A549 (cell line): ENCODE measurements at regions not wholly inside any gene's neighbourhood (a gene's known extent, or its start where the extent isn't known, plus 50 kb on each side); places are given as distances from the start of the nearest gene placed in this dataset.
A peak's percentile ranks its signal among the peaks of the same experiment; 100 is the strongest.

Experiments
- ATAC-seq, 2 experiments: fragments of 200-7000 bp in 1 of 2; fragments of >200 bp in 1 of 2; cut with Nextera tagmentation in 1 of 2; cut with Tn5 transposase in 1 of 2; 3 replicates each; pipeline versions ENCODE4 v1.8.0 to v1.9.1; 2018 to 2020; ENCODE audit warnings: mild to moderate bottlenecking in 1 of 2, moderate library complexity in 1 of 2
- CTCF ChIA-PET: fragments of 300-600 bp; sonication (Branson Sonifier 250); formaldehyde crosslinking; extraction: SDS; loops from one replicate; lab custom pipeline; 2021; ENCODE audit warnings: antibody characterized with exemption, inconsistent platforms; lab: Yijun Ruan, JAX
- POLR2A ChIA-PET: fragments of 350-600 bp; formaldehyde crosslinking; extraction: SDS; loops from one replicate; lab custom pipeline; 2021; ENCODE audit warnings: antibody characterized with exemption, inconsistent platforms; lab: Yijun Ruan, JAX
- DNase-seq, 2 experiments: peaks; one replicate each; pipeline versions ENCODE4 v3.0.0 to v3.0.0-alpha.2; 2011 to 2016; ENCODE audit warnings: low read depth in 1 of 2, low spot score in 1 of 2
- FAIRE-seq: peaks from 2 replicates; lab custom pipeline; 2011; peaks lifted over from hg19 to GRCh38; lab: Jason Lieb, UNC
- H3K27ac ChIP-seq, 2 experiments: fragments of >200 bp; sonication (Bioruptor Twin); formaldehyde crosslinking; 3 replicates each; pipeline ENCODE4 v1.5.1; 2016 to 2017
- H3K4me1 ChIP-seq: fragments of >200 bp; sonication (Bioruptor Twin); formaldehyde crosslinking; 3 replicates; pipeline ENCODE4 v1.6.1; 2016
- H3K4me2 ChIP-seq: fragments of >200 bp; sonication (Bioruptor Twin); formaldehyde crosslinking; 3 replicates; pipeline ENCODE4 v1.6.1; 2016
- H3K4me3 ChIP-seq: fragments of >200 bp; sonication (Bioruptor Twin); formaldehyde crosslinking; 3 replicates; pipeline ENCODE4 v1.5.1; 2016
- H3K9me3 ChIP-seq: fragments of >200 bp; sonication (Bioruptor Twin); formaldehyde crosslinking; 3 replicates; pipeline ENCODE4 v1.6.1; 2016
- CBX8 ChIP-seq: fragments of 200-600 bp; sonication (generic); IDR thresholded peaks from 2 replicates; pipeline ENCODE4 v1.6.1; 2016
- CHD2 ChIP-seq: fragments of 150-350 bp; IDR thresholded peaks from 2 replicates; pipeline ENCODE4 v1.6.1; 2014; ENCODE audit warnings: low read length; ENCODE audit not compliant: partially characterized antibody
- CHD4 ChIP-seq: fragments of 200-600 bp; sonication (generic); IDR thresholded peaks from 2 replicates; pipeline ENCODE4 v1.6.1; 2016; ENCODE audit warnings: antibody characterized with exemption, mild to moderate bottlenecking, borderline replicate concordance
- E2F6 ChIP-seq: IDR thresholded peaks from 2 replicates; pipeline ENCODE4 v1.6.1; 2012; ENCODE audit warnings: low read depth, borderline replicate concordance
- EHMT2 ChIP-seq: fragments of 200-600 bp; sonication (generic); IDR thresholded peaks from 2 replicates; pipeline ENCODE4 v1.6.1; 2016; ENCODE audit warnings: antibody characterized with exemption, low read depth, mild to moderate bottlenecking, moderate library complexity
- GATA3 ChIP-seq: IDR thresholded peaks from 2 replicates; pipeline ENCODE4 v1.6.1; 2012; ENCODE audit warnings: borderline replicate concordance
- HEYL ChIP-seq: fragments of 250-450 bp; sonication (Bioruptor Pico); IDR thresholded peaks from 2 replicates; pipeline ENCODE4 v1.8.0; 2021; ENCODE audit warnings: mild to moderate bottlenecking, moderate library complexity
- HOXB13 ChIP-seq: fragments of 250-450 bp; sonication (Bioruptor Pico); IDR thresholded peaks from 2 replicates; pipeline ENCODE4 v1.5.0; 2020; ENCODE audit warnings: low read depth, mild to moderate bottlenecking, moderate library complexity
- NR3C1 ChIP-seq: fragments of >200 bp; sonication (Bioruptor Twin); formaldehyde crosslinking; IDR thresholded peaks from 3 replicates; pipeline ENCODE4 v1.6.1; 2017
- PHF8 ChIP-seq: fragments of 200-600 bp; sonication (generic); IDR thresholded peaks from 2 replicates; pipeline ENCODE4 v1.6.1; 2016; ENCODE audit warnings: low read depth, mild to moderate bottlenecking, antibody characterized with exemption, moderate library complexity, borderline replicate concordance
- POLR2A ChIP-seq: IDR thresholded peaks from 2 replicates; pipeline ENCODE4 v1.6.1; 2012; ENCODE audit warnings: mild to moderate bottlenecking, low read length
- POLR2AphosphoS2 ChIP-seq: conservative IDR thresholded peaks from 2 replicates; pipeline ENCODE4 v1.6.1; 2012; ENCODE audit warnings: low read length, improper control_type of control experiment, inconsistent platforms
- RAD21 ChIP-seq, 2 experiments: fragments of >200 bp in 1 of 2; sonication (Bioruptor Twin) in 1 of 2; formaldehyde crosslinking in 1 of 2; IDR thresholded peaks in 1 of 2; conservative IDR thresholded peaks in 1 of 2; 2 replicates in 1 of 2; 3 replicates in 1 of 2; pipeline ENCODE4 v1.6.1; 2012 to 2018; ENCODE audit warnings: inconsistent platforms in 1 of 2
- RARB ChIP-seq: fragments of 250-450 bp; sonication (Bioruptor Pico); IDR thresholded peaks from 2 replicates; pipeline ENCODE4 v1.8.0; 2021; ENCODE audit warnings: mild to moderate bottlenecking, moderate library complexity
- SMC3 ChIP-seq: fragments of >200 bp; sonication (Bioruptor Twin); formaldehyde crosslinking; IDR thresholded peaks from 3 replicates; pipeline ENCODE4 v1.6.1; 2018; ENCODE audit warnings: inconsistent platforms
- TP53 ChIP-seq: fragments of 250-450 bp; sonication (Bioruptor Pico); IDR thresholded peaks from 2 replicates; pipeline ENCODE4 v1.5.0; 2021; ENCODE audit warnings: mild to moderate bottlenecking, moderate library complexity
- USF2 ChIP-seq: fragments of 450-650 bp; IDR thresholded peaks from 2 replicates; pipeline ENCODE4 v1.6.1; 2014; ENCODE audit warnings: antibody characterized with exemption
- ZNF302 ChIP-seq: fragments of 250-450 bp; sonication (Bioruptor Pico); IDR thresholded peaks from 2 replicates; pipeline ENCODE4 v1.9.0; 2021; ENCODE audit warnings: inconsistent platforms, mild to moderate bottlenecking, moderate library complexity
- WGBS: methylation state at CpG from one replicate; pipeline ENCODE4 v1.1.6; 2017; ENCODE audit errors: missing lambda C conversion rate; 5-methylcytosine and 5-hydroxymethylcytosine counted together
- TF ChIP-seq, protein P1 (sequence below): fragments of >200 bp; sonication (Bioruptor Twin); formaldehyde crosslinking; IDR thresholded peaks from 3 replicates; pipeline ENCODE4 v1.5.1; 2016
- TF ChIP-seq, protein P2 (sequence below): fragments of 250-450 bp; sonication (Bioruptor Pico); IDR thresholded peaks from 2 replicates; pipeline ENCODE4 v1.5.0; 2020; ENCODE audit warnings: low read depth, mild to moderate bottlenecking, moderate library complexity

- 0% methylated on average over 1 of the region's 1 CpG for WGBS
- POLR2A ChIA-PET: no interaction called here
- no peak overlapping the region for H3K4me3 ChIP-seq
- FAIRE-seq (no peak), DNase-seq (no peak), ATAC-seq (no peak)
- H3K4me1 ChIP-seq: no peaks in the 10 kb centered on the region
- no peak overlapping the region for H3K27ac ChIP-seq
- H3K9me3 ChIP-seq: no peaks in the 10 kb centered on the region
- no peak overlapping the region for H3K4me2 ChIP-seq
- CTCF ChIA-PET: no interaction called here
- TF ChIP-seq POLR2AphosphoS2 (no peak), CHD2 (no peak), NR3C1 (no peak), USF2 (no peak), EHMT2 (no peak), HEYL (CRISPR knock-in tag) (no peak), GATA3 (no peak), CBX8 (no peak), HOXB13 (no peak)
- TF ChIP-seq, all 56 proteins: peak for 0
Observed at GRCh38 chr9:7579351-7579750, 220.2 kb downstream of the DMAC1 start.

DNA sequence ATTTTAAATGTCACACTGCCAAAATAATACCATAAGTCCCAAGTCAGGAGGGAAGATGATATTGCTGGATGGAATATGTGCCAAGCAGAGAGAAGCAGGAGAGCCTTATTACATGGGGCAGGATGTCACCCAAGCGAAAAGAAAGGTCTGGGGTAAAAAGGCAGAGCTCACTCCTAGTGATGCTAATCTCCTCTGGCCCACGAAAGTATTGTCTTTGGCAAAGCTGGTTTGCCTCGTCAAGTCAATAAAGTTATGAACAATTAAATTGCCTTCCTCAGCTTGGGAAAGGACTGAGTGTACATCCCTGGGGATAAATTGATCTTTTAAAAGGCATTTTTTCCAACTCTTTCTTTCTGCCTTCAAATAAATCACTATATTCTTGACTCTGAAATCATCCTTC, 220.6 kb downstream of the DMAC1 start:
- Histone ChIP-seq H3K9me3 (no peaks in the 10 kb centered on the region), H3K27ac (no peak overlapping the region), H3K4me3 (no peak overlapping the region), H3K4me1 (no peaks in the 10 kb centered on the region)
- DNase-seq (no peak), ATAC-seq (no peak)
- POLR2A ChIA-PET: no interaction called here
- WGBS: 0% methylated on average over 3 of the region's 3 CpGs
- TF ChIP-seq ZNF302 (CRISPR knock-in tag): no peak
- no peak for TF ChIP-seq HOXB13
- no peak for TF ChIP-seq POLR2A
- TF ChIP-seq E2F6: no peak
- TF ChIP-seq, protein P1, sequence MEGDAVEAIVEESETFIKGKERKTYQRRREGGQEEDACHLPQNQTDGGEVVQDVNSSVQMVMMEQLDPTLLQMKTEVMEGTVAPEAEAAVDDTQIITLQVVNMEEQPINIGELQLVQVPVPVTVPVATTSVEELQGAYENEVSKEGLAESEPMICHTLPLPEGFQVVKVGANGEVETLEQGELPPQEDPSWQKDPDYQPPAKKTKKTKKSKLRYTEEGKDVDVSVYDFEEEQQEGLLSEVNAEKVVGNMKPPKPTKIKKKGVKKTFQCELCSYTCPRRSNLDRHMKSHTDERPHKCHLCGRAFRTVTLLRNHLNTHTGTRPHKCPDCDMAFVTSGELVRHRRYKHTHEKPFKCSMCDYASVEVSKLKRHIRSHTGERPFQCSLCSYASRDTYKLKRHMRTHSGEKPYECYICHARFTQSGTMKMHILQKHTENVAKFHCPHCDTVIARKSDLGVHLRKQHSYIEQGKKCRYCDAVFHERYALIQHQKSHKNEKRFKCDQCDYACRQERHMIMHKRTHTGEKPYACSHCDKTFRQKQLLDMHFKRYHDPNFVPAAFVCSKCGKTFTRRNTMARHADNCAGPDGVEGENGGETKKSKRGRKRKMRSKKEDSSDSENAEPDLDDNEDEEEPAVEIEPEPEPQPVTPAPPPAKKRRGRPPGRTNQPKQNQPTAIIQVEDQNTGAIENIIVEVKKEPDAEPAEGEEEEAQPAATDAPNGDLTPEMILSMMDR: no peak
- TF ChIP-seq PHF8: no peak
- no peak for TF ChIP-seq RAD21 (conservative IDR thresholded peaks at IDR 0.05 in 1 of 2, IDR thresholded peaks at IDR 0.05 in 1 of 2)
- no peak for TF ChIP-seq TP53 (CRISPR knock-in tag)
- TF ChIP-seq CHD4: no peak
- no peak for TF ChIP-seq CBX8
- TF ChIP-seq, protein P2, sequence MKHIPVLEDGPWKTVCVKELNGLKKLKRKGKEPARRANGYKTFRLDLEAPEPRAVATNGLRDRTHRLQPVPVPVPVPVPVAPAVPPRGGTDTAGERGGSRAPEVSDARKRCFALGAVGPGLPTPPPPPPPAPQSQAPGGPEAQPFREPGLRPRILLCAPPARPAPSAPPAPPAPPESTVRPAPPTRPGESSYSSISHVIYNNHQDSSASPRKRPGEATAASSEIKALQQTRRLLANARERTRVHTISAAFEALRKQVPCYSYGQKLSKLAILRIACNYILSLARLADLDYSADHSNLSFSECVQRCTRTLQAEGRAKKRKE (CRISPR knock-in tag): no peak
- no peak for TF ChIP-seq RARB (CRISPR knock-in tag)
- TF ChIP-seq, all 56 proteins: peak for 0
- CTCF ChIA-PET: no interaction called here
- FAIRE-seq: no peak
- no peak overlapping the region for H3K4me2 ChIP-seq

GRCh38 chr9:7570107-7570720, 229.4 kb downstream of the DMAC1 start:
- POLR2A ChIA-PET: no interaction called here
- Histone ChIP-seq H3K4me1 (no peaks in the 10 kb centered on the region), H3K9me3 (no peaks in the 10 kb centered on the region), H3K27ac (no peak overlapping the region), H3K4me3 (no peak overlapping the region), H3K4me2 (no peak overlapping the region)
- DNase-seq: peak; percentile 5 to 57
- CTCF ChIA-PET: interaction anchor here (0.6 to 1.3 kb wide), 6 partner anchors 13 to 538 kb away, joined by 3 to 4 read pairs (median 4); no protein-coding TSS in a partner anchor
- ATAC-seq: peak; percentile 56 to 79; a peak in 4 of 6 replicates
- TF ChIP-seq RAD21 (conservative IDR thresholded peaks at IDR 0.05 in 1 of 2, IDR thresholded peaks at IDR 0.05 in 1 of 2) (peak; percentile 60 to 69), SMC3 (peak; percentile 54), E2F6 (no peak)
- TF ChIP-seq, protein P1: peak; percentile 73
- 74% methylated on average over 1 of the region's 1 CpG for WGBS
- peak; percentile 97 for FAIRE-seq
